Activated CD8-positive, alpha-beta T cell treated with anti-CD3 and anti-CD28 coated beads for 36 hours (primary cell): ENCODE measurements at regions not wholly inside any gene's neighbourhood (a gene's known extent, or its start where the extent isn't known, plus 50 kb on each side); places are given as distances from the start of the nearest gene placed in this dataset.
A peak's percentile ranks its signal among the peaks of the same experiment; 100 is the strongest.

Source experiments
- ATAC-seq: fragments of 200-7000 bp; cut with Tn5 transposase; one replicate; pipeline ENCODE4 v1.10.0; 2021; ENCODE audit warnings: mild to moderate bottlenecking, moderate library complexity
- CTCF ChIA-PET: fragments of 350-600 bp; sonication (Branson Sonifier 250); formaldehyde crosslinking; loops from one replicate; lab custom pipeline; 2021; ENCODE audit warnings: antibody characterized with exemption; lab: Charles Lee
- POLR2A ChIA-PET: fragments of 350-600 bp; sonication (Branson Sonifier 250); formaldehyde crosslinking; loops from one replicate; lab custom pipeline; 2021; ENCODE audit warnings: antibody characterized with exemption; lab: Charles Lee
- DNase-seq: peaks from one replicate; pipeline ENCODE4 v3.0.0-alpha.2; 2020
- H3K27ac Mint-ChIP-seq: one replicate; pipeline ENCODE4 v1.8.0; 2021; ENCODE audit warnings: mild to moderate bottlenecking, mixed read lengths
- H3K27me3 Mint-ChIP-seq: one replicate; pipeline ENCODE4 v1.8.0; 2021; ENCODE audit warnings: mixed read lengths
- H3K36me3 Mint-ChIP-seq: one replicate; pipeline ENCODE4 v1.8.0; 2021; ENCODE audit warnings: low read depth, mixed read lengths
- H3K4me1 Mint-ChIP-seq: one replicate; pipeline ENCODE4 v1.8.0; 2021; ENCODE audit warnings: low read depth, mixed read lengths
- H3K4me3 Mint-ChIP-seq: one replicate; pipeline ENCODE4 v1.8.0; 2021; ENCODE audit warnings: mild to moderate bottlenecking, moderate library complexity, mixed read lengths
- H3K9me3 Mint-ChIP-seq: one replicate; pipeline ENCODE4 v1.8.0; 2021; ENCODE audit warnings: mixed read lengths
- CTCF ChIP-seq: fragments of 200-600 bp; IDR thresholded peaks from one replicate; pipeline ENCODE4 v1.8.0; 2022; ENCODE audit warnings: antibody characterized with exemption, mild to moderate bottlenecking
- intact Hi-C: fragments of 100-400 bp; cut with micrococcal nuclease; formaldehyde crosslinking; loops from one replicate; pipeline ENCODE4 v1.10.0; 2022

GRCh38 chr6:137733372-137733771 is 133.7 kb upstream of the TNFAIP3 start:
- Mint-ChIP-seq H3K9me3 (no peaks in the 10 kb centered on the region), H3K4me1 (peaks cover 20% of the 10 kb centered on the region), H3K27ac (no peak overlapping the region), H3K27me3 (no peaks in the 10 kb centered on the region), H3K36me3 (no peaks in the 10 kb centered on the region), H3K4me3 (no peak overlapping the region)
- ATAC-seq, result no peak
- DNase-seq, result no peak
- ChIA-PET CTCF (interaction anchor here (0.8 to 1.4 kb wide), 3 partner anchors 17 to 66 kb away, joined by 3 read pairs; no protein-coding TSS in a partner anchor), POLR2A (interaction anchor here (0.7 kb wide), 1 partner anchor 21 kb away, joined by 3 read pairs; no protein-coding TSS in a partner anchor)
- intact Hi-C loops, result no loop called here
- TF ChIP-seq CTCF, result no peak

DNA sequence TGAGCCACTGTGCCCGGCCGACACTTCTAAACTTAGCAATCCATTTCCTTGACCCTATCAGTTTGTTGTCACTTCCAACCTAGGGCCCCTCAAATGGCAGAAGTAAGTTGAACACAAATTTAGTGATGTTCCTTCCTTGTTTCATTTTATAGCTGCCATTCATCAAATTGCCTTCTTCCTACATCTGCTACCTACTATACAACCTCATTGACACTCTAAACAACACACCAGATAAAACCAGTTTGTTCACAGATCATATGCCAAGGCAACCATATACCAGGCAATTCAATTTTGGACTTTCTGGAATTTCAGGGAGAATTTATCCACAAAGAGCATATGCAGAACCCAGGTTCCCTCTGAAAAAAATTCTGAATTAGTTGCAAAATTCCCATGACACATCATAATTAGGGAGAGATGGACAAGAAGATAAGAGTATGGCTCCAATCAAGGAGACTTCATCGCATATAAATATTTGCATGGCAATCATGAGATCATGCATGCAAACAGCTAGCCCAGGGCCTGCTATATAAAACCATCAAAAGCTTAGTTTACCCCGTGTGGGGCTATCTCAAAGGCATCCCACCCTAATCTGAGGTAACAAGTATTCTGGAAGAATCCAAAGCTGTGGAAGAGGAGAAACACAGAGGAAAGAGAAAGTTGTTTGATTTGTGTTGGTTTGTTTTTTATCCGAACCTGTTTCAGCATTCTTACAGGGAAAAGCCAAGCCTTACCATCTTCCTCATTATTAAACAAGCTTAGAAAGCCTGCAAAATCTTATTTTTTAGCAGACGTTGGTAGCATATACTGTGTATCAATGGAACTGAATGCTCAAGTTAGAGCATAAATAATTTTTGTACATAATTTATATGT is 132.8 kb upstream of the TNFAIP3 start:
- no peak overlapping the region for H3K4me3 Mint-ChIP-seq
- no peak for TF ChIP-seq CTCF
- CTCF ChIA-PET, result interaction anchor here (1.0 to 1.2 kb wide), 3 partner anchors 11 to 18 kb away, joined by 3 to 7 read pairs (median 3); no protein-coding TSS in a partner anchor
- DNase-seq (no peak), ATAC-seq (no peak)
- no peaks in the 10 kb centered on the region for H3K27me3 Mint-ChIP-seq
- H3K9me3 Mint-ChIP-seq, result no peaks in the 10 kb centered on the region
- H3K4me1 Mint-ChIP-seq, result peaks cover 20% of the 10 kb centered on the region
- intact Hi-C loops, result no loop called here
- POLR2A ChIA-PET, result interaction anchor here (1.2 kb wide), 1 partner anchor 10 kb away, joined by 3 read pairs; no protein-coding TSS in a partner anchor
- no peaks in the 10 kb centered on the region for H3K36me3 Mint-ChIP-seq
- H3K27ac Mint-ChIP-seq, result no peak overlapping the region

DNA sequence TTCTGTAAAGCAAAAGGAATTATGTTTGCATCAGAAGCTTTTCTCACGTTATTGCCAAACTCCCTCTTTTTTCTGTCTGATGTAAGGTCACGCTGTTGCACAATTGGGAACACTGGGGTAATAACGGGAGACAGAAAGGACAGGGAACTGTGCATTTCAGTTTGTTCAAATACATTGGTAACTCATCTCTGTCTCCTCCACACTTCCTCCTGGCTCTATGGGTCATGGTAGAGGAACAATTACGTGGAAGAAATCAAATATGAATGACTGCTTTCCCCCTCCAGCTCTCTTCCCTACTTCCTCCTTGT is 132.2 kb upstream of the TNFAIP3 start:
- no peak for DNase-seq
- Mint-ChIP-seq H3K27me3 (no peaks in the 10 kb centered on the region), H3K4me3 (no peak overlapping the region), H3K27ac (no peak overlapping the region), H3K4me1 (peaks cover 20% of the 10 kb centered on the region), H3K36me3 (no peaks in the 10 kb centered on the region), H3K9me3 (no peaks in the 10 kb centered on the region)
- ChIA-PET CTCF (interaction anchor here (1.0 to 1.2 kb wide), 2 partner anchors 12 to 19 kb away, joined by 3 to 7 read pairs; no protein-coding TSS in a partner anchor), POLR2A (interaction anchor here (1.2 kb wide), 1 partner anchor 10 kb away, joined by 3 read pairs; no protein-coding TSS in a partner anchor)
- intact Hi-C loops, result no loop called here
- ATAC-seq, result no peak
- no peak for TF ChIP-seq CTCF

GRCh38 chr6:137736048-137736818 is 130.8 kb upstream of the TNFAIP3 start:
- Mint-ChIP-seq H3K27me3 (peaks cover 2% of the 10 kb centered on the region), H3K36me3 (no peaks in the 10 kb centered on the region), H3K9me3 (no peaks in the 10 kb centered on the region), H3K27ac (peak overlapping the region; percentile 43), H3K4me3 (no peak overlapping the region), H3K4me1 (peaks cover 20% of the 10 kb centered on the region)
- intact Hi-C loops, result no loop called here
- peak; percentile 87 for ATAC-seq
- no peak for TF ChIP-seq CTCF
- peak; percentile 35 for DNase-seq
- ChIA-PET POLR2A (no interaction called here), CTCF (interaction anchor here (1.6 kb wide), 1 partner anchor 131 kb away, joined by 3 read pairs; the partner anchor contains the start of gene TNFAIP3)
